MCF 10A (cell line): ENCODE measurements at regions not wholly inside any gene's neighbourhood (a gene's known extent, or its start where the extent isn't known, plus 50 kb on each side); places are given as distances from the start of the nearest gene placed in this dataset.
A peak's percentile ranks its signal among the peaks of the same experiment; 100 is the strongest.

ENCODE experiments used
- BruUV-seq: library from RNA; stranded (reverse); fragments of 400-500 nt; replicated peaks from 2 replicates; lab custom pipeline; 2021; lab: Mats Ljungman, UMichigan
- CTCF ChIA-PET: fragments of 300-600 bp; sonication (Branson Sonifier 250); formaldehyde crosslinking; extraction: SDS; loops from one replicate; lab custom pipeline; 2021; ENCODE audit warnings: antibody characterized with exemption, inconsistent platforms; lab: Yijun Ruan, JAX
- POLR2A ChIA-PET: fragments of 300-600, 350-650 bp; sonication (Branson Sonifier 250); formaldehyde crosslinking; extraction: SDS; loops from one replicate; lab custom pipeline; 2020; ENCODE audit warnings: antibody characterized with exemption, inconsistent platforms; lab: Yijun Ruan, JAX
- DNase-seq: peaks from one replicate; pipeline ENCODE4 v3.0.0-alpha.2; 2018; ENCODE audit not compliant: unreplicated experiment
- H3K27ac Mint-ChIP-seq: one replicate; pipeline ENCODE4 v1.8.0; 2022; ENCODE audit warnings: mild to moderate bottlenecking, low read depth, mixed read lengths; ENCODE audit not compliant: unreplicated experiment
- H3K27me3 Mint-ChIP-seq: one replicate; pipeline ENCODE4 v1.8.0; 2022; ENCODE audit warnings: mixed read lengths; ENCODE audit not compliant: insufficient read depth, unreplicated experiment
- H3K36me3 Mint-ChIP-seq: one replicate; pipeline ENCODE4 v1.8.0; 2022; ENCODE audit warnings: mild to moderate bottlenecking, moderate library complexity, mixed read lengths; ENCODE audit not compliant: insufficient read depth, unreplicated experiment
- H3K4me1 Mint-ChIP-seq: one replicate; pipeline ENCODE4 v1.8.0; 2022; ENCODE audit warnings: mixed read lengths; ENCODE audit not compliant: insufficient read depth, unreplicated experiment
- H3K4me3 Mint-ChIP-seq: one replicate; pipeline ENCODE4 v1.8.0; 2022; ENCODE audit warnings: mild to moderate bottlenecking, moderate library complexity, mixed read lengths; ENCODE audit not compliant: unreplicated experiment
- H3K9me3 Mint-ChIP-seq: one replicate; pipeline ENCODE4 v1.8.0; 2022; ENCODE audit warnings: mixed read lengths; ENCODE audit not compliant: unreplicated experiment
- intact Hi-C: fragments of 100-400 bp; cut with micrococcal nuclease; formaldehyde crosslinking; loops from 2 replicates; pipeline ENCODE4 v1.14.1; 2022
- TF ChIP-seq, protein P1 (sequence below): fragments of 200-600 bp; IDR thresholded peaks from one replicate; pipeline ENCODE4 v1.8.0; 2022; ENCODE audit warnings: antibody characterized with exemption, mild to moderate bottlenecking; ENCODE audit not compliant: unreplicated experiment

DNA sequence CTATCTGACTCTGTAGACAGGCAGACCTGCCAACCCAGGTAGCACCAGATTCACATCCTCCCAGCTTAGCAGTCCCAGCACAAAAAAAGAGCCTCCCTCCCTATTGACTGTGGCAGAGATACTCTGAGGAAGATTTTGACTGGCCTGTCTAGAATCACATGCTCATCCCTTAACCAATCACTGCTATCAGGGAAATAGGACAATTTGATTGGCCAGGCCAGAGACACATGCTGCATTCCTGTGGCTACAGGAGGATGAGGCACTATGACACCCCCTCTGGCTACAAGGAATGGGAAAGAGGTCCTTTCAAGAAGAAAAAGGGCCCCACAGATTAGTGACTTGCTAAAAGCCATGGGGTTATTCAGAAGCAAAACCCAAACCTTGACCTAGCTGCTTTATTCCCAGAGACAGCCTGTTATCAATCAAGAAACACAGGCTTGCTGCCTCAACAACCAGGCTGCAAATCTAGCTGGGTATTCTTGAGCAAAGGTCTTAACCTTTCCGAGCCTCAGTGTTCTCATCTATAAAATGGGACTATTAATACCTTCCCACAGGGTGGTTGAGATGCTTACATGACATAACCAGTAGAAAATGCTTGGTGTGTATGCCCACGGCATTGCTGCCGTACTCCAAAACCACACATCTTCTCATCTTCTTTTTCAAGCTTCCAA, 147.6 kb downstream of the BCOR start:
- Mint-ChIP-seq H3K4me3 (no peak overlapping the region), H3K4me1 (peaks cover 18% of the 10 kb centered on the region), H3K36me3 (no peaks in the 10 kb centered on the region), H3K9me3 (no peaks in the 10 kb centered on the region), H3K27ac (no peak overlapping the region), H3K27me3 (peaks cover 44% of the 10 kb centered on the region)
- intact Hi-C loops, result loop anchor here (5.0 to 10.0 kb wide), 2 partner anchors 147 to 195 kb away; partner anchors contain the start of gene BCOR
- TF ChIP-seq, protein P1, sequence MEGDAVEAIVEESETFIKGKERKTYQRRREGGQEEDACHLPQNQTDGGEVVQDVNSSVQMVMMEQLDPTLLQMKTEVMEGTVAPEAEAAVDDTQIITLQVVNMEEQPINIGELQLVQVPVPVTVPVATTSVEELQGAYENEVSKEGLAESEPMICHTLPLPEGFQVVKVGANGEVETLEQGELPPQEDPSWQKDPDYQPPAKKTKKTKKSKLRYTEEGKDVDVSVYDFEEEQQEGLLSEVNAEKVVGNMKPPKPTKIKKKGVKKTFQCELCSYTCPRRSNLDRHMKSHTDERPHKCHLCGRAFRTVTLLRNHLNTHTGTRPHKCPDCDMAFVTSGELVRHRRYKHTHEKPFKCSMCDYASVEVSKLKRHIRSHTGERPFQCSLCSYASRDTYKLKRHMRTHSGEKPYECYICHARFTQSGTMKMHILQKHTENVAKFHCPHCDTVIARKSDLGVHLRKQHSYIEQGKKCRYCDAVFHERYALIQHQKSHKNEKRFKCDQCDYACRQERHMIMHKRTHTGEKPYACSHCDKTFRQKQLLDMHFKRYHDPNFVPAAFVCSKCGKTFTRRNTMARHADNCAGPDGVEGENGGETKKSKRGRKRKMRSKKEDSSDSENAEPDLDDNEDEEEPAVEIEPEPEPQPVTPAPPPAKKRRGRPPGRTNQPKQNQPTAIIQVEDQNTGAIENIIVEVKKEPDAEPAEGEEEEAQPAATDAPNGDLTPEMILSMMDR, result no peak
- ChIA-PET CTCF (interaction anchor here (0.5 to 0.6 kb wide), 2 partner anchors 35 to 1244 kb away, joined by 3 read pairs; no protein-coding TSS in a partner anchor), POLR2A (interaction anchor here (0.7 kb wide), 1 partner anchor 20 kb away, joined by 3 read pairs; no protein-coding TSS in a partner anchor)
- no TSS peak for BruUV-seq
- DNase-seq, result no peak

DNA sequence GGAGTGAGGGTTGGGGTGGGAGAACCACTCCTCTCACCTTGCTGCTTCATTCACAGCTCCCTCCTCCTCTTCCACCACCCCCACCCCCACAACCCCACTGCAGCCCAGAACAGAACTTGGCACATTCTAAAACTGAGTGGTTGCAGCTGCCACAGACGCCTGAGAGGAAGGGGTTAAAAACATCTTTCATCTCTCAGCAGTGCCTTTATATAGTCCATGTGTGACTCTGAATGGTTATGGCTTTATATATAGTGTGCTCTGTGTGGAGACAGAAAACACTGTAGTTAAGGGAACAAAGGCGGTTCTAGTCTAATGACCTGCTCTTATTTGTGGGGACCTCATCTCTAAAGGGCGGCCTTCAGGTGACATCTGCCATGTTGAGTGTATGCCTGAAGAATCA, 144.8 kb downstream of the BCOR start:
- CTCF ChIA-PET, result no interaction called here
- no TSS peak for BruUV-seq

GRCh38 chrX:39953879-39954278, 143.9 kb downstream of the BCOR start:
- H3K36me3 Mint-ChIP-seq, result no peaks in the 10 kb centered on the region
- H3K4me1 Mint-ChIP-seq, result peaks cover 35% of the 10 kb centered on the region
- CTCF ChIA-PET, result interaction anchor here (0.6 kb wide), 2 partner anchors 29 to 163 kb away, joined by 3 read pairs; no protein-coding TSS in a partner anchor
- TF ChIP-seq, protein P1, result no peak
- peaks cover 53% of the 10 kb centered on the region for H3K27me3 Mint-ChIP-seq
- no TSS peak for BruUV-seq
- DNase-seq, result peak; percentile 90
- H3K27ac Mint-ChIP-seq, result peak overlapping the region; percentile 63
- H3K4me3 Mint-ChIP-seq, result peak overlapping the region; percentile 68
- POLR2A ChIA-PET, result interaction anchor here (0.6 to 2.5 kb wide), 10 partner anchors 11 to 144 kb away, joined by 3 to 10 read pairs (median 4); partner anchors contain the start of gene BCOR
- intact Hi-C loops, result loop anchor here (2.0 to 10.0 kb wide), 3 partner anchors 59 to 199 kb away; partner anchors contain the start of gene BCOR
- H3K9me3 Mint-ChIP-seq, result no peaks in the 10 kb centered on the region

More for the DNA sequence above, 144.8 kb downstream of the BCOR start:
- Mint-ChIP-seq H3K27me3 (peaks cover 53% of the 10 kb centered on the region), H3K4me1 (peaks cover 33% of the 10 kb centered on the region), H3K36me3 (no peaks in the 10 kb centered on the region), H3K9me3 (no peaks in the 10 kb centered on the region), H3K27ac (no peak overlapping the region), H3K4me3 (no peak overlapping the region)
- TF ChIP-seq, protein P1, result no peak
- intact Hi-C loops, result loop anchor here (5.0 to 10.0 kb wide), 2 partner anchors 144 to 198 kb away; partner anchors contain the start of gene BCOR
- DNase-seq, result no peak
- POLR2A ChIA-PET, result interaction anchor here (1.2 to 2.0 kb wide), 2 partner anchors 44 to 61 kb away, joined by 4 to 10 read pairs; no protein-coding TSS in a partner anchor

- POLR2A ChIA-PET, result interaction anchor here (0.9 to 2.5 kb wide), 10 partner anchors 10 to 143 kb away, joined by 3 to 10 read pairs (median 5); partner anchors contain the start of gene BCOR
- TF ChIP-seq, protein P1, result no peak
- peaks cover 54% of the 10 kb centered on the region for H3K27me3 Mint-ChIP-seq
- H3K27ac Mint-ChIP-seq, result peak overlapping the region; percentile 63
- peak; percentile 49 for DNase-seq
- intact Hi-C loops, result loop anchor here (2.0 to 10.0 kb wide), 3 partner anchors 58 to 200 kb away; partner anchors contain the start of gene BCOR
- H3K36me3 Mint-ChIP-seq, result no peaks in the 10 kb centered on the region
- no TSS peak for BruUV-seq
- H3K4me3 Mint-ChIP-seq, result peak overlapping the region; percentile 68
- no peaks in the 10 kb centered on the region for H3K9me3 Mint-ChIP-seq
- peaks cover 35% of the 10 kb centered on the region for H3K4me1 Mint-ChIP-seq
- CTCF ChIA-PET, result no interaction called here
These were observed 142.9 kb downstream of the BCOR start for GRCh38 chrX:39954851-39955250.
